ENCODE measurements at regions not wholly inside any gene's neighbourhood (a gene's known extent, or its start where the extent isn't known, plus 50 kb on each side); places are given as distances from the start of the nearest gene placed in this dataset.
"Not testable (repeated sequence)": the region's sequence is repeated elsewhere in the genome, so short reads cannot be mapped to it uniquely, and the experiment has no call there.

GRCh38 chr1:234820597-234820996 lies 210.6 kb upstream of the IRF2BP2 start:
- no peak overlapping the region for H3K4me3 Mint-ChIP-seq
- ChIA-PET POLR2A (no interaction called here), CTCF (interaction anchor here (1.8 kb wide), 1 partner anchor 34 kb away, joined by 3 read pairs; no protein-coding TSS in a partner anchor)
- peaks cover 3% of the 10 kb centered on the region for H3K4me1 Mint-ChIP-seq
- H3K27ac Mint-ChIP-seq, result no peak overlapping the region
- no peak for DNase-seq
- H3K27me3 Mint-ChIP-seq, result no peaks in the 10 kb centered on the region
- H3K9me3 Mint-ChIP-seq, result peaks cover 3% of the 10 kb centered on the region
- no peaks in the 10 kb centered on the region for H3K36me3 Mint-ChIP-seq (ENCODE audit: low read depth)

- H3K4me3 Mint-ChIP-seq; DNase-seq; H3K9me3 Mint-ChIP-seq; H3K36me3 Mint-ChIP-seq (ENCODE audit: low read depth); H3K27me3 Mint-ChIP-seq; POLR2A ChIA-PET; H3K4me1 Mint-ChIP-seq; H3K27ac Mint-ChIP-seq: not testable (repeated sequence)
- CTCF ChIA-PET, result interaction anchor here (1.8 kb wide), 1 partner anchor 34 kb away, joined by 3 read pairs; no protein-coding TSS in a partner anchor
Observed at GRCh38 chr1:234819845-234820244, 209.9 kb upstream of the IRF2BP2 start.

- CTCF ChIA-PET, result interaction anchor here (0.6 kb wide), 1 partner anchor 104 kb away, joined by 3 read pairs; no protein-coding TSS in a partner anchor
- H3K9me3 Mint-ChIP-seq; POLR2A ChIA-PET; H3K4me3 Mint-ChIP-seq; H3K27ac Mint-ChIP-seq; H3K27me3 Mint-ChIP-seq; H3K4me1 Mint-ChIP-seq; DNase-seq; H3K36me3 Mint-ChIP-seq (ENCODE audit: low read depth): not testable (repeated sequence)
Observed at GRCh38 chr1:234818040-234818387, 208.0 kb upstream of the IRF2BP2 start.

GRCh38 chr1:234817313-234818039 lies 207.5 kb upstream of the IRF2BP2 start:
- H3K36me3 Mint-ChIP-seq (ENCODE audit: low read depth); H3K9me3 Mint-ChIP-seq; H3K4me3 Mint-ChIP-seq; H3K27ac Mint-ChIP-seq; POLR2A ChIA-PET; DNase-seq; H3K4me1 Mint-ChIP-seq; H3K27me3 Mint-ChIP-seq: not testable (repeated sequence)
- CTCF ChIA-PET, result interaction anchor here (0.6 kb wide), 1 partner anchor 103 kb away, joined by 3 read pairs; no protein-coding TSS in a partner anchor

- DNase-seq; H3K27me3 Mint-ChIP-seq; POLR2A ChIA-PET; CTCF ChIA-PET; H3K27ac Mint-ChIP-seq; H3K36me3 Mint-ChIP-seq (ENCODE audit: low read depth); H3K4me3 Mint-ChIP-seq; H3K9me3 Mint-ChIP-seq; H3K4me1 Mint-ChIP-seq: not testable (repeated sequence)
Observed at GRCh38 chr1:234816864-234817263, 206.9 kb upstream of the IRF2BP2 start.

GRCh38 chr1:234816186-234816851 lies 206.3 kb upstream of the IRF2BP2 start:
- H3K27ac Mint-ChIP-seq; POLR2A ChIA-PET; H3K4me3 Mint-ChIP-seq; DNase-seq; CTCF ChIA-PET; H3K27me3 Mint-ChIP-seq; H3K9me3 Mint-ChIP-seq; H3K4me1 Mint-ChIP-seq; H3K36me3 Mint-ChIP-seq (ENCODE audit: low read depth): not testable (repeated sequence)

- POLR2A ChIA-PET; H3K27me3 Mint-ChIP-seq; H3K9me3 Mint-ChIP-seq; H3K4me3 Mint-ChIP-seq; H3K27ac Mint-ChIP-seq; H3K4me1 Mint-ChIP-seq; DNase-seq; H3K36me3 Mint-ChIP-seq (ENCODE audit: low read depth); CTCF ChIA-PET: not testable (repeated sequence)
Observed at GRCh38 chr1:234815295-234815815, 205.4 kb upstream of the IRF2BP2 start.

GRCh38 chr1:234814235-234814634 lies 204.3 kb upstream of the IRF2BP2 start:
- H3K9me3 Mint-ChIP-seq; H3K4me3 Mint-ChIP-seq; H3K36me3 Mint-ChIP-seq (ENCODE audit: low read depth); CTCF ChIA-PET; H3K4me1 Mint-ChIP-seq; DNase-seq; POLR2A ChIA-PET; H3K27ac Mint-ChIP-seq; H3K27me3 Mint-ChIP-seq: not testable (repeated sequence)

GRCh38 chr1:234811824-234812223 lies 201.8 kb upstream of the IRF2BP2 start:
- H3K27me3 Mint-ChIP-seq; CTCF ChIA-PET; H3K27ac Mint-ChIP-seq; H3K36me3 Mint-ChIP-seq (ENCODE audit: low read depth); DNase-seq; H3K4me3 Mint-ChIP-seq; POLR2A ChIA-PET; H3K9me3 Mint-ChIP-seq; H3K4me1 Mint-ChIP-seq: not testable (repeated sequence)

- DNase-seq; H3K36me3 Mint-ChIP-seq (ENCODE audit: low read depth); H3K4me3 Mint-ChIP-seq; H3K4me1 Mint-ChIP-seq; POLR2A ChIA-PET; CTCF ChIA-PET; H3K27me3 Mint-ChIP-seq; H3K27ac Mint-ChIP-seq; H3K9me3 Mint-ChIP-seq: not testable (repeated sequence)
Observed at GRCh38 chr1:234810726-234811125, 200.7 kb upstream of the IRF2BP2 start.

- POLR2A ChIA-PET; H3K27me3 Mint-ChIP-seq; H3K9me3 Mint-ChIP-seq; H3K27ac Mint-ChIP-seq; DNase-seq; H3K4me1 Mint-ChIP-seq; H3K36me3 Mint-ChIP-seq (ENCODE audit: low read depth); H3K4me3 Mint-ChIP-seq: not testable (repeated sequence)
- CTCF ChIA-PET, result interaction anchor here (0.7 kb wide), 1 partner anchor 34 kb away, joined by 3 read pairs; no protein-coding TSS in a partner anchor
Observed at GRCh38 chr1:234809854-234810245, 199.9 kb upstream of the IRF2BP2 start.

- H3K27ac Mint-ChIP-seq; H3K36me3 Mint-ChIP-seq (ENCODE audit: low read depth); H3K27me3 Mint-ChIP-seq; H3K4me3 Mint-ChIP-seq; H3K9me3 Mint-ChIP-seq; DNase-seq; H3K4me1 Mint-ChIP-seq; POLR2A ChIA-PET: not testable (repeated sequence)
- CTCF ChIA-PET, result interaction anchor here (0.7 kb wide), 1 partner anchor 34 kb away, joined by 3 read pairs; no protein-coding TSS in a partner anchor
Observed at GRCh38 chr1:234808943-234809853, 199.2 kb upstream of the IRF2BP2 start.

- H3K9me3 Mint-ChIP-seq; DNase-seq; H3K4me1 Mint-ChIP-seq; POLR2A ChIA-PET; CTCF ChIA-PET; H3K27me3 Mint-ChIP-seq; H3K27ac Mint-ChIP-seq; H3K36me3 Mint-ChIP-seq (ENCODE audit: low read depth); H3K4me3 Mint-ChIP-seq: not testable (repeated sequence)
Observed at GRCh38 chr1:234808459-234808858, 198.5 kb upstream of the IRF2BP2 start.
